ENCODE measurements at regions not wholly inside any gene's neighbourhood (a gene's known extent, or its start where the extent isn't known, plus 50 kb on each side); places are given as distances from the start of the nearest gene placed in this dataset.

DNA sequence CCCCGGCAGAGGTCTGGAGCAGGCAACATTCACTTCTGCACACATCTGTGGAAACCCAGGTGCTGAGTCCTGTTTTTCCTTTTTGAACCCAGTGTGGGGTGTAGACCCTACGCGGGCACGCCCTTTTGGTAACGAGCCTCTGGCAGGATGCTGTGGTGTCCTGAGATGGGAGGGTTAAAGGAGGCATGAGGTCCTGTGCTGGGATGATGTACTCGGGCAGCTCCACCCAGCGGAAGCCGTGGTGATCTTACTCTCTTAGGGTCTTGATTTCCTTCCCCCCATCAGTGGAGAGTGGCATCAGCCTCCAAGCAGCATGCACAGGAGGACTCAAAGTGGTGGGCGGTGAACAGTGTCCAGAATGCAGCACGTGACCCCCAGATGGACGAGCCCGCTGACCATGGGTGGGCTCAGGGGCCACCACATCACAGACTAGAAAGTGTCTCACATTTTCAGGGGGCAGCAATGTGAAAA lies 148.6 kb downstream of the DNAJB6 start:
- H3K4me1 Mint-ChIP-seq (ENCODE audit: low read depth): peaks cover 5% of the 10 kb centered on the region
- DNase-seq (ENCODE audit: low spot score): no peak
- intact Hi-C loops (cut with micrococcal nuclease): no loop called here
- no peak overlapping the region for H3K27ac Mint-ChIP-seq
- peaks cover 7% of the 10 kb centered on the region for H3K27me3 Mint-ChIP-seq (ENCODE audit: low read depth)
- peaks cover under 1% of the 10 kb centered on the region for H3K9me3 Mint-ChIP-seq
- no peaks in the 10 kb centered on the region for H3K36me3 Mint-ChIP-seq (ENCODE audit: low read depth)
- H3K4me3 Mint-ChIP-seq (ENCODE audit: low read depth): no peak overlapping the region

DNA sequence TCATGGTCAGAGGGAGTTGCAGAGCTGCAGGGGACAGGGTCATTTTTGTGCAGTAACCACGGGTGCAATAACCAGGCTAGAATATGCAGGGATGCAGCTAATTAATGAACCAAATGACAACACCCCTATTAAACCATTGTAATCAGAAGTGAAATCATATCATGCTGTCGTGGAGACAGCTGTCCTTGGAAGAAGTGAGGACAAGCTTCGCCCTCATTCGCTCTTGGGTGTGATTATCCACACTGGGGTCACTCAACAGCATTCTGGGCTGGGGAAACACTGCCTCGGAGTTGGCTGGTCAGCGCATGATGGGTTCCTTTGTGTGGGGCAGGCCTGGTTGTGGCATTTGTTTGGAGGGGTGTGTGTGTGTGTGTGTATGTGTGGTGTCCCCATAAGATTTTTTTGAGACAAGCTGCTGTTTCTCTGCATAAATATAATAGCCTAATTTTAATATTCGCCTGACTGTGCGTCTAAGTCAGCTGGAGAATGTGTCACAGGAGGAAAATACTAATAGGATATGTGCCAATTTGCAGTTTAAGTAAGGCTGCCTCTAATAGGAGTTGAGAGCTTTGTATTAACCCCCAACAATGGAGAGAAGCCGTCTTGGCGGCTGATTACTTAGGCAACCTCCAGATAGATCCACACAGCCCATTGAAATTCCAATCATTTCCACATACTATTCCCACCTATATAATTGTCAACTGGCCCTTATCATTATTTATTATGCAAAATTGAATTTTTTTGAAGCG lies 149.4 kb downstream of the DNAJB6 start:
- Mint-ChIP-seq H3K36me3 (ENCODE audit: low read depth) (peaks cover 3% of the 10 kb centered on the region), H3K4me3 (ENCODE audit: low read depth) (no peak overlapping the region)
- intact Hi-C loops (cut with micrococcal nuclease): no loop called here

GRCh38 chr7:157487046-157487770 lies 150.4 kb downstream of the DNAJB6 start:
- no peak overlapping the region for H3K4me3 Mint-ChIP-seq (ENCODE audit: low read depth)
- H3K4me1 Mint-ChIP-seq (ENCODE audit: low read depth): peaks cover 14% of the 10 kb centered on the region

More for the DNA sequence above, 149.4 kb downstream of the DNAJB6 start:
- Mint-ChIP-seq H3K4me1 (ENCODE audit: low read depth) (peaks cover 13% of the 10 kb centered on the region), H3K9me3 (peaks cover 8% of the 10 kb centered on the region), H3K27ac (no peak overlapping the region), H3K27me3 (ENCODE audit: low read depth) (peaks cover 7% of the 10 kb centered on the region)
- no peak for DNase-seq (ENCODE audit: low spot score)

GRCh38 chr7:157488281-157488680 lies 151.5 kb downstream of the DNAJB6 start:
- Mint-ChIP-seq H3K27me3 (ENCODE audit: low read depth) (peaks cover 18% of the 10 kb centered on the region), H3K27ac (no peak overlapping the region), H3K36me3 (ENCODE audit: low read depth) (peaks cover 15% of the 10 kb centered on the region), H3K9me3 (peaks cover 25% of the 10 kb centered on the region), H3K4me1 (ENCODE audit: low read depth) (peaks cover 20% of the 10 kb centered on the region), H3K4me3 (ENCODE audit: low read depth) (no peak overlapping the region)
- intact Hi-C loops (cut with micrococcal nuclease): no loop called here
- no peak for DNase-seq (ENCODE audit: low spot score)

More at GRCh38 chr7:157487046-157487770, 150.4 kb downstream of the DNAJB6 start:
- Mint-ChIP-seq H3K27me3 (ENCODE audit: low read depth) (peaks cover 7% of the 10 kb centered on the region), H3K9me3 (peaks cover 17% of the 10 kb centered on the region), H3K36me3 (ENCODE audit: low read depth) (peaks cover 8% of the 10 kb centered on the region), H3K27ac (no peak overlapping the region)
- intact Hi-C loops (cut with micrococcal nuclease): no loop called here
- no peak for DNase-seq (ENCODE audit: low spot score)

DNA sequence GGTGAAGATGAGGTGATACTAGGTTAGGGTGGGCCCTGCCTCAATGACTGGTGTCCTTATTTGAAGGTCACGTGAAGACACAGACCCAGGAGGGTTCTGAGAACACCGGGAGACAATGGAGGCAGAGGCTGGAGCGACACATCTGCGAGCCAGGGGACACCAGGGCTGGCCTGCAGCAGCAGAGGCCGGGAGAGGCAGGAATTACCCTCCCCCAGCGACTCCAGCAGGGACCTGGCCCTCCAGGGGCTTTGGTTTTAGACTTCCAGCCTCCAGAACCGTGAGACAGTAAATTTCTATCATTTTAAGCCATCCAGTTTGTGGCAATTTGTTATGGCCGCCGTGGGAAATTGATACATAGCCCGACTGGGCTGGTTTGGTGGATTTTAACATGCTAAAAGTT lies 152.2 kb downstream of the DNAJB6 start:
- peaks cover 29% of the 10 kb centered on the region for H3K9me3 Mint-ChIP-seq
- peaks cover 18% of the 10 kb centered on the region for H3K36me3 Mint-ChIP-seq (ENCODE audit: low read depth)

More for the DNA sequence above, 152.2 kb downstream of the DNAJB6 start:
- Mint-ChIP-seq H3K4me3 (ENCODE audit: low read depth) (no peak overlapping the region), H3K4me1 (ENCODE audit: low read depth) (peaks cover 24% of the 10 kb centered on the region), H3K27ac (no peak overlapping the region), H3K27me3 (ENCODE audit: low read depth) (peaks cover 24% of the 10 kb centered on the region)
- intact Hi-C loops (cut with micrococcal nuclease): no loop called here
- DNase-seq (ENCODE audit: low spot score): no peak
